Tibial artery (tissue), 4 donors: ENCODE measurements at regions not wholly inside any gene's neighbourhood (a gene's known extent, or its start where the extent isn't known, plus 50 kb on each side); places are given as distances from the start of the nearest gene placed in this dataset.

Experiments
- DNase-seq, 2 donors: peaks; one replicate each; pipeline ENCODE4 v3.0.0-alpha.2; 2019
- H3K27ac ChIP-seq, 2 donors: fragments of 200-600 bp; sonication (generic) in 1 of 2; 1 replicate in 1 of 2; 2 replicates in 1 of 2; pipeline ENCODE4 v1.5.1; 2018 to 2019; ENCODE audit warnings: mild to moderate bottlenecking in 1 of 2
- H3K27me3 ChIP-seq, 2 donors: fragments of 200-600 bp; sonication (generic) in 1 of 2; one replicate each; pipeline versions ENCODE4 v1.5.1 to v1.6.0; 2016 to 2019
- H3K36me3 ChIP-seq, 3 donors: fragments of 200-600 bp; sonication (generic) in 2 of 3; one replicate each; pipeline ENCODE4 v1.5.1; 2016 to 2019; ENCODE audit warnings: mild to moderate bottlenecking in 2 of 3
- H3K4me1 ChIP-seq, 4 donors: fragments of 200-600 bp; sonication (generic) in 2 of 4; 1 replicate in 3 of 4; 2 replicates in 1 of 4; pipeline ENCODE4 v1.5.1; 2016 to 2019
- H3K4me3 ChIP-seq, 2 donors: fragments of 200-600 bp; sonication (generic) in 1 of 2; 1 replicate in 1 of 2; 2 replicates in 1 of 2; pipeline ENCODE4 v1.5.1; 2018 to 2019; ENCODE audit warnings: mild to moderate bottlenecking in 2 of 2
- H3K9me3 ChIP-seq, 3 donors: fragments of 200-600 bp; sonication (generic) in 1 of 3; one replicate each; pipeline ENCODE4 v1.5.1; 2016 to 2019
- intact Hi-C: fragments of 100-400 bp; cut with DNase I; formaldehyde crosslinking; loops from one replicate; pipeline ENCODE4 v1.15.0; 2023; ENCODE audit warnings: low total_unique reads
- TF ChIP-seq, protein P1 (sequence below), 2 experiments: fragments of 200-600 bp in 1 of 2; fragments of 450-650 bp in 1 of 2; IDR thresholded peaks; one replicate each; pipeline ENCODE4 v1.5.1; 2017 to 2019; ENCODE audit warnings: antibody characterized with exemption in 2 of 2, mild to moderate bottlenecking in 1 of 2, moderate library complexity in 1 of 2

DNA sequence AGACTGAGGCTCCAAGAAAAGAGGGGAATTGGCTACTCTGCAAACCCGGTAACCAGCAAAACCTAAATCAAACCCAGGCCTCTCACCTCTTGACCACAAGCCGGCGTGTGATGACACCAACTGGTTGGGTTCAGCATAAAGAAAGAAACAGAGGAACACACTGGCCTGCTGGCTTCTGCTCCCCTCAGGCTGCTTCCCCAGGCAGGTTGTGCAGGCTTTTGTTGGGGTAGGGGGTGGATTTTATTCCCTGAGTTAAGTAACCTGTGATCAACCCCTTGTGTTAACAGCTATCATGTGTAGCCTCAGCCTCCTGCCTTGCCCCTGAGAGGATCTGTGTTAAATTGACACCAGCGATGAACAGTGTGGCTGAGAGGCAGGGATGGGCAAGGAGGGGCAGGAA is 111.6 kb upstream of the ZBTB40 start:
- H3K27me3 ChIP-seq = peaks cover 0 to 80% of the 10 kb centered on the region in 2 donors
- H3K9me3 ChIP-seq = no peaks in the 10 kb centered on the region
- no peak overlapping the region for H3K27ac ChIP-seq
- H3K4me3 ChIP-seq = no peak overlapping the region
- H3K36me3 ChIP-seq = no peaks in the 10 kb centered on the region
- intact Hi-C loops = no loop called here
- peaks cover 0 to 5% (median 3%) of the 10 kb centered on the region in 4 donors for H3K4me1 ChIP-seq
- TF ChIP-seq, protein P1, sequence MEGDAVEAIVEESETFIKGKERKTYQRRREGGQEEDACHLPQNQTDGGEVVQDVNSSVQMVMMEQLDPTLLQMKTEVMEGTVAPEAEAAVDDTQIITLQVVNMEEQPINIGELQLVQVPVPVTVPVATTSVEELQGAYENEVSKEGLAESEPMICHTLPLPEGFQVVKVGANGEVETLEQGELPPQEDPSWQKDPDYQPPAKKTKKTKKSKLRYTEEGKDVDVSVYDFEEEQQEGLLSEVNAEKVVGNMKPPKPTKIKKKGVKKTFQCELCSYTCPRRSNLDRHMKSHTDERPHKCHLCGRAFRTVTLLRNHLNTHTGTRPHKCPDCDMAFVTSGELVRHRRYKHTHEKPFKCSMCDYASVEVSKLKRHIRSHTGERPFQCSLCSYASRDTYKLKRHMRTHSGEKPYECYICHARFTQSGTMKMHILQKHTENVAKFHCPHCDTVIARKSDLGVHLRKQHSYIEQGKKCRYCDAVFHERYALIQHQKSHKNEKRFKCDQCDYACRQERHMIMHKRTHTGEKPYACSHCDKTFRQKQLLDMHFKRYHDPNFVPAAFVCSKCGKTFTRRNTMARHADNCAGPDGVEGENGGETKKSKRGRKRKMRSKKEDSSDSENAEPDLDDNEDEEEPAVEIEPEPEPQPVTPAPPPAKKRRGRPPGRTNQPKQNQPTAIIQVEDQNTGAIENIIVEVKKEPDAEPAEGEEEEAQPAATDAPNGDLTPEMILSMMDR (IDR thresholded peaks at IDR 0.05) = no peak
- no peak for DNase-seq

DNA sequence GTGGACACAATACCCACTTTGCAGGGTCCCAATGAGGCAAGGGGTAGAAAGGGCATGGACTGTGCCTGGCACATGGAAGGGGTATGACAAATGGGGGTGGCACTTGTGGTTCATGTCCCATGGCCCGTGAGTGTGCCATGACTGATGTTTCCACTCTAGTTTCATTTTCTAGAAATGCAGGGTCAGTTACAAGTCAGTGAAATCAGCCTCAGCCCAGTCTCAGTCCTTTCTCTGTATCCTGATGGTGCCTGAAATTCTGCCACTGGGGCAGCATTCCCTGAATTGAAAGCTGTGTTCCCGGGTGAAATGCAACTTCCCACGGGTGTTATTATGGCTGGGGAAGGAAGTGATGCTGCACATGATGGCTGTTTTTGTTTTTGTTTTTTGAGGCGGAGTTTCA is 110.8 kb upstream of the ZBTB40 start:
- DNase-seq = no peak
- TF ChIP-seq, protein P1 (IDR thresholded peaks at IDR 0.05) = no peak
- peaks cover 0 to 80% of the 10 kb centered on the region in 2 donors for H3K27me3 ChIP-seq
- intact Hi-C loops = no loop called here
- H3K27ac ChIP-seq = no peak overlapping the region
- no peak overlapping the region for H3K4me3 ChIP-seq
- H3K4me1 ChIP-seq = peaks cover 0 to 5% (median 3%) of the 10 kb centered on the region in 4 donors
- no peaks in the 10 kb centered on the region for H3K36me3 ChIP-seq
- H3K9me3 ChIP-seq = no peaks in the 10 kb centered on the region

DNA sequence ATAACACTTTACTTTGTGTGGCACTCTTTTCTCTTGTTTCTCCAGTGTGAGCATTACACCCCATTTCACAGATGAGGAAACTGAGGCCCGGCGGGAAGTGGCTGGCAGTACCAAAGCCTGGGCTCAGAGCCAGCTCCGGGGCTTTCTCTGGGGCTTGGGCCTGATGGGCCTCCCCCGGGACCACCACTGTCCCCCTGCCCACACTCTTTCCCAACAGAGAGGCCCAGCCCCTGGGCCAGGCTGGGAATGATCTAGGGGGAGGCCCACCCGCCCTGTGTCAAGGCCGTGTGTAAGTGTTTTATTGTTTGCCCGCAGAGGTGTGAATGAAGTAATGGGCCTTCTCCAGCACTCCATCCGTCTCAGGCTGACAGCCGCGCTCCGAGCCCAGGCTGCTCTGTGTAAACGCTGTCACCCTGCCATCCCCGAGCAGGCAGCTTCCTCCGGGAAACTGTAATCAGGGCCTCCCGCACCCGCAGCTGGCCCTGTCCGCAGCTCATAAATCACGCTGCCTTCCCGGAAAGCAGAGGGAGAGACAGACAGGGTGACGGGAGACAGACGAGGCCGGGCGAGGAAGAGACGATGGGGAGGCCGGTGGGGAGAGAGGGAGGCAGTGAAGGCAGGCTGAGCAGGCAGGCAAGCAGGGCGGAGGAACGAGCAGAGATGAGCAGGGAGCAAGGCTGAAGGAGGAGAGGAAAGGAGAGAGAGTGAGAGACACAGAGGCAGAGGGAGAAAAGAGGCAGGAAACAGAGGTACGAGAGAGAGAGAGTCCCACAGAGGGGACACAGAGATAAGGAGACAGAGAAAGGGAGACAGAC is 109.7 kb upstream of the ZBTB40 start:
- H3K27me3 ChIP-seq = peaks cover 0 to 86% of the 10 kb centered on the region in 2 donors
- intact Hi-C loops = no loop called here
- DNase-seq = no peak
- TF ChIP-seq, protein P1 (IDR thresholded peaks at IDR 0.05) = no peak
- H3K27ac ChIP-seq = no peak overlapping the region
- H3K36me3 ChIP-seq = no peaks in the 10 kb centered on the region
- H3K4me1 ChIP-seq = peaks cover 0 to 5% (median 3%) of the 10 kb centered on the region in 4 donors
- H3K4me3 ChIP-seq = no peak overlapping the region
- no peaks in the 10 kb centered on the region for H3K9me3 ChIP-seq

DNA sequence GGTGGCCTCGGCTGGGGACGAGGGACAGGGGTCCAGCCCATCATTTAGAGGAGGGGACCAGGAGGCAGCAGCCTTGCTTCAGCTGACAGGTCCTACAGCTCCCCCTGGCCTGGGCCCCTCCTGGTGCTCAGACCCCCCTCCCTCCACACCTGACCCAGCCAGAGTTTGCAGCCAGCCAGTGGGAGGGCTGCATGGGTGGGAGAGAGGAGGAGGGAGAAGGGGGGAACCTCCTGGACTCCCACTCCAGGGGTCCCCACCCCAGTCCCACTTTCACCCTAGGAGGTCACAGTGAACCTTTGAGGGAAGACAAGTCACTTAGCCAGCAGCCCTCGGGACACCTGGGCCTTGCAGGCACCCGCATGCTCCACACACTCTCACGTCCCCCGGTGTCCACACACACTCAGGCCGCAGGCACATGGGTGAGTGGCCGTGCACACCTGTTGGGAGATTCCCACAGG is 108.9 kb upstream of the ZBTB40 start:
- peaks cover 0 to 5% (median 3%) of the 10 kb centered on the region in 4 donors for H3K4me1 ChIP-seq
- no peak overlapping the region for H3K4me3 ChIP-seq
- H3K9me3 ChIP-seq = no peaks in the 10 kb centered on the region
- no peak for DNase-seq
- H3K36me3 ChIP-seq = no peaks in the 10 kb centered on the region
- TF ChIP-seq, protein P1 (IDR thresholded peaks at IDR 0.05) = no peak
- no peak overlapping the region for H3K27ac ChIP-seq
- peaks cover 0 to 83% of the 10 kb centered on the region in 2 donors for H3K27me3 ChIP-seq
- intact Hi-C loops = no loop called here

DNA sequence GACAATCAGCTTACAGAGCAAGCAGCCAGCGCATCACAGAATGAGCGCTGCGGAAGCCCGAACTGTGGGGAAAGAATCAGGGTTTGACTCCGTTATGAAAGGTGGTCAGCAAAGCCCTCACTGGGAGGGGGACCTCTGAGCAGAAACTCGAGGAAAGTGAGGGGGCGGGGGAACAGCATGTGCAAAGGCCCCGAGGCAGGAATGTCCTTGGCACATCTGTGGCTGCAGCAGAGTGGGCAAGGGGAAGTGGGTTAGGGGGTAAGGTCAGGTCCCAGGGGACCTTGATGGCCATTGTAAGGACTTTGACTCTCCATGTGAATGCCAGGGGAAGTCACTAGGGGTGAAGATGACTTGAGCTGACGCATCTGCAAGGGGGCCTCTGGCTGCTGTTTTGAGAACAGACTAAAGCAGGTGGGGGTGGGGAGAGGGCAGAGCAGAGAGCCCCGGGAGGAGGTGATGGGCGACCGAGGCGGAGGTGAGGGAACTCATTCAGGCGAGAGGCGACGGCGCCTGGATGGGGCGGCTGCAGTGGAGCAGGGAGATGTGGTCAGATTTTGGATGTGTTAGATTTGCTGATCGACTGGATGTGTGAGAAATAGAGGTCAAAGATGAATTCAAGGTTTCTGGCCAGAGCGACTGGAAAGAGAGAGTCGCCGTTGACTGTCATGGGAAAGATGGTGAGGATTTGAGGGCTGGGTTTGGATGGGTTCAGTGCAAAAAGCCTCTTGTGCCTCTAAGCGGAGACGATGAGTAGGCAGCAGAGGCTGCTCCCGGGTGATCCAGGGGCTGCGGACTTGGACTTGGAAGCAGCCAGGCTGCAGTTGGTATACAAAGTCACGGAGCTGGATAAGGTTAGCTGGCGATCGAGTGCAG is 108.0 kb upstream of the ZBTB40 start:
- intact Hi-C loops = no loop called here
- H3K27ac ChIP-seq = no peak overlapping the region
- H3K36me3 ChIP-seq = no peaks in the 10 kb centered on the region
- H3K9me3 ChIP-seq = no peaks in the 10 kb centered on the region
- no peak for DNase-seq
- no peak overlapping the region for H3K4me3 ChIP-seq
- TF ChIP-seq, protein P1 (IDR thresholded peaks at IDR 0.05) = no peak
- peaks cover 0 to 5% (median 3%) of the 10 kb centered on the region in 4 donors for H3K4me1 ChIP-seq
- peaks cover 0 to 84% of the 10 kb centered on the region in 2 donors for H3K27me3 ChIP-seq
